PC-3 (cell line): ENCODE measurements at regions not wholly inside any gene's neighbourhood (a gene's known extent, or its start where the extent isn't known, plus 50 kb on each side); places are given as distances from the start of the nearest gene placed in this dataset.

Experiments
- ATAC-seq: fragments of 200-7000 bp; cut with Tn5 transposase; 2 replicates; pipeline ENCODE4 v1.9.1; 2020; ENCODE audit warnings: mild to moderate bottlenecking, moderate library complexity
- BruUV-seq: library from RNA; stranded (reverse); fragments of 400-500 nt; replicated peaks from 2 replicates; lab custom pipeline; 2021; lab: Mats Ljungman, UMichigan
- CTCF ChIA-PET: fragments of 300-600 bp; sonication (Branson Sonifier 250); formaldehyde crosslinking; loops from one replicate; lab custom pipeline; 2022; ENCODE audit warnings: antibody characterized with exemption; lab: Charles Lee
- POLR2A ChIA-PET: fragments of 300-600 bp; sonication (Branson Sonifier 250); formaldehyde crosslinking; loops from one replicate; lab custom pipeline; 2022; ENCODE audit warnings: antibody characterized with exemption; ENCODE audit not compliant: unreplicated experiment; lab: Charles Lee
- DNase-seq: peaks from one replicate; pipeline ENCODE4 v3.0.0-alpha.2; 2015
- H2AFZ ChIP-seq: fragments of 300-600 bp; sonication (generic); 2 replicates; pipeline ENCODE4 v1.6.0; 2016; ENCODE audit warnings: antibody characterized with exemption, low read length
- H3F3A ChIP-seq: fragments of 300-600 bp; sonication (generic); one replicate; pipeline ENCODE4 v1.6.0; 2017; ENCODE audit warnings: antibody characterized with exemption, low read length, control low read depth, mild to moderate bottlenecking; ENCODE audit not compliant: unreplicated experiment
- H3K27ac ChIP-seq: fragments of 300-600 bp; sonication (generic); 2 replicates; pipeline ENCODE4 v1.5.1; 2016; ENCODE audit warnings: mild to moderate bottlenecking, low read length
- H3K27me3 ChIP-seq: fragments of 300-600 bp; sonication (generic); 2 replicates; pipeline ENCODE4 v1.6.1; 2016; ENCODE audit warnings: low read length, mixed read lengths
- H3K36me3 ChIP-seq: fragments of 300-600 bp; sonication (generic); 2 replicates; pipeline ENCODE4 v1.6.1; 2016; ENCODE audit warnings: low read depth, mixed run types, low read length, mixed read lengths
- H3K4me1 ChIP-seq: fragments of 300-600 bp; sonication (generic); 2 replicates; pipeline ENCODE4 v1.5.1; 2016; ENCODE audit warnings: low read length; ENCODE audit not compliant: insufficient read depth
- H3K4me2 ChIP-seq: fragments of 300-600 bp; sonication (generic); 2 replicates; pipeline ENCODE4 v1.6.0; 2016; ENCODE audit warnings: low read length
- H3K4me3 ChIP-seq: fragments of 300-600 bp; sonication (generic); 2 replicates; pipeline ENCODE4 v1.5.1; 2016; ENCODE audit warnings: mild to moderate bottlenecking, low read length, mixed read lengths
- H3K79me2 ChIP-seq: fragments of 300-600 bp; sonication (generic); 2 replicates; pipeline ENCODE4 v1.6.1; 2017; ENCODE audit warnings: low read length, mixed read lengths
- H3K9ac ChIP-seq: fragments of 300-600 bp; sonication (generic); 2 replicates; pipeline ENCODE4 v1.6.0; 2016; ENCODE audit warnings: mild to moderate bottlenecking, low read length
- H3K9me2 ChIP-seq: fragments of 300-600 bp; sonication (generic); replicated peaks from 2 replicates; pipeline ENCODE4 v1.6.1; 2016; ENCODE audit warnings: mixed run types, low read length, mixed read lengths
- H3K9me3 ChIP-seq: fragments of 300-600 bp; sonication (generic); 2 replicates; pipeline ENCODE4 v1.6.1; 2016; ENCODE audit warnings: low read length, mixed read lengths
- H4K20me1 ChIP-seq: fragments of 300-600 bp; sonication (generic); 2 replicates; pipeline ENCODE4 v1.6.1; 2016; ENCODE audit warnings: low read length, mixed read lengths
- CTCF ChIP-seq: fragments of 300-600 bp; sonication (generic); conservative IDR thresholded peaks from 2 replicates; pipeline ENCODE4 v1.5.1; 2017; ENCODE audit warnings: antibody characterized with exemption, low read depth, mild to moderate bottlenecking, low read length
- EZH2 ChIP-seq: fragments of 300-600 bp; sonication (generic); IDR thresholded peaks from one replicate; pipeline ENCODE4 v1.6.1; 2017; ENCODE audit warnings: antibody characterized with exemption, mild to moderate bottlenecking, low read length; ENCODE audit not compliant: unreplicated experiment
- EZH2phosphoT487 ChIP-seq: fragments of 300-600 bp; sonication (generic); IDR thresholded peaks from 2 replicates; pipeline ENCODE4 v1.6.1; 2018; ENCODE audit warnings: mild to moderate bottlenecking, antibody characterized with exemption, low read length, borderline replicate concordance
- intact Hi-C: fragments of 100-400 bp; cut with micrococcal nuclease; formaldehyde crosslinking; loops from 2 replicates; pipeline ENCODE4 v1.9.0; 2023

DNA sequence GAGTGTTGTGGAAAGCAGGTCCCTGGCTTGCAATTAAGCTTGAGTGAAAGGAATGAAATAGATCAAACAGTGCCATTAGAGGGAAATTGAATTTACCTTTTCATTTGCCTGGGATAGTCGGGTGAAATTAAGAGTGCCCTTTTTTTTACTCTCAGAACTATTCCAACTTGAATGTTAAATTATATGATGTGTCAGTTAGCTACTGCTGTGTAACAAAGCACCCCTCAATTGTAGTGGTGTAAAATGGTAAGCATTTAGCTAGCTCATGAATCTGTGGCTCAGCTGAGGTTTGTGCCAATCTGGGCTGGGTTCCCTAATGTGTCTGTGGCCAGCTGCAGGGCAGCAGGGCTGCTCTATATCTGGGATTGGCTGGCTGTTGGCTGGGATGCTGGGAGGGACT is 571.4 kb downstream of the MN1 start:
- Histone ChIP-seq H3K4me2 (no peak overlapping the region), H3K9me3 (no peaks in the 10 kb centered on the region), H3K9me2 (no peaks in the 10 kb centered on the region), H3K4me1 (no peaks in the 10 kb centered on the region), H4K20me1 (no peaks in the 10 kb centered on the region), H3K4me3 (no peak overlapping the region), H3K79me2 (no peaks in the 10 kb centered on the region), H3K27me3 (0 out of 2 replicates have a peak, but pooled peaks cover 11% of the 10 kb centered on the region), H2AFZ (no peak overlapping the region), H3F3A (no peaks in the 10 kb centered on the region), H3K36me3 (no peaks in the 10 kb centered on the region), H3K9ac (no peak overlapping the region), H3K27ac (no peak overlapping the region)
- DNase-seq (no peak), ATAC-seq (no peak)
- TF ChIP-seq EZH2 (no peak), EZH2phosphoT487 (no peak), CTCF (no peak)
- CTCF ChIA-PET: no interaction called here
- intact Hi-C loops: no loop called here
- BruUV-seq: no TSS peak
- POLR2A ChIA-PET: no interaction called here

- H3K79me2 ChIP-seq: no peaks in the 10 kb centered on the region
- no peaks in the 10 kb centered on the region for H3K9me2 ChIP-seq
- POLR2A ChIA-PET: no interaction called here
- no peaks in the 10 kb centered on the region for H3K9me3 ChIP-seq
- no peak overlapping the region for H3K4me2 ChIP-seq
- H3K4me1 ChIP-seq: no peaks in the 10 kb centered on the region
- no peak overlapping the region for H3K9ac ChIP-seq
- H4K20me1 ChIP-seq: no peaks in the 10 kb centered on the region
- H3K27me3 ChIP-seq: 0 out of 2 replicates have a peak, but pooled peaks cover 11% of the 10 kb centered on the region
- no peak overlapping the region for H3K4me3 ChIP-seq
- no peak overlapping the region for H2AFZ ChIP-seq
- ATAC-seq (no peak), DNase-seq (no peak)
- CTCF ChIA-PET: no interaction called here
- H3F3A ChIP-seq: no peaks in the 10 kb centered on the region
- H3K27ac ChIP-seq: no peak overlapping the region
- H3K36me3 ChIP-seq: no peaks in the 10 kb centered on the region
- TF ChIP-seq EZH2 (no peak), EZH2phosphoT487 (no peak), CTCF (no peak)
- intact Hi-C loops: no loop called here
- no TSS peak for BruUV-seq
Measured at GRCh38 chr22:27231266-27231665, 570.3 kb downstream of the MN1 start.

GRCh38 chr22:27232077-27232476 is 569.5 kb downstream of the MN1 start:
- TF ChIP-seq EZH2: no peak
- no peak for TF ChIP-seq CTCF
- TF ChIP-seq EZH2phosphoT487: no peak
- H3K27me3 ChIP-seq: 0 out of 2 replicates have a peak, but pooled peaks cover 17% of the 10 kb centered on the region
- no peaks in the 10 kb centered on the region for H3K4me1 ChIP-seq
- no peak overlapping the region for H3K9ac ChIP-seq
- CTCF ChIA-PET: no interaction called here
- BruUV-seq: no TSS peak
- no peaks in the 10 kb centered on the region for H3K36me3 ChIP-seq
- H3K27ac ChIP-seq: no peak overlapping the region
- ATAC-seq (no peak), DNase-seq (no peak)
- no peaks in the 10 kb centered on the region for H3K79me2 ChIP-seq
- no peaks in the 10 kb centered on the region for H3F3A ChIP-seq
- no peaks in the 10 kb centered on the region for H3K9me3 ChIP-seq
- no peak overlapping the region for H3K4me3 ChIP-seq
- no peak overlapping the region for H2AFZ ChIP-seq
- no peaks in the 10 kb centered on the region for H3K9me2 ChIP-seq
- no peak overlapping the region for H3K4me2 ChIP-seq
- no peaks in the 10 kb centered on the region for H4K20me1 ChIP-seq
- intact Hi-C loops: no loop called here
- POLR2A ChIA-PET: no interaction called here
